RPMI8226 (cell line): ENCODE measurements at regions not wholly inside any gene's neighbourhood (a gene's known extent, or its start where the extent isn't known, plus 50 kb on each side); places are given as distances from the start of the nearest gene placed in this dataset.

Experiments
- DNase-seq: peaks from one replicate; pipeline ENCODE4 v3.0.0-alpha.2; 2015

- no peak for DNase-seq
Measured at GRCh38 chr18:24840640-24841039, 380.2 kb downstream of the HRH4 start.

DNA sequence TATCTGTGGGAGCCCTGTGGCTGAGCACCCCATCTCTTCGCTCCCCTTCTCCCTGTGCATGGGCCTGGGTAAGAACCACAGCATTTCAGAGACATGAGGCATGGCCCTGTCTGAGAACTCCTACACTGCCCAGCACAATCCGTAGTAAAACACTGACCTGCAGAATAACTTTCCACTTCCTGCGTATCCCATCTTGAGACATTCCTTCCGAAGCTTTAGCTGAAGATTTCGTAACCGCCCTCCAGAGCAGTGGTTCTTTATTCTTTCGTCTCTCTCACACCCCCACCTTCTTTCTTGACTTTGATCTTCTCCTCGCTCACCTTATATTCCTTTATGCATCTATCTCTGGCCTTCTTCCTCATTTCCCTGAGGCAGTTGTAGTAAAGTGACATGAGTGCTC lies 381.1 kb downstream of the HRH4 start:
- no peak for DNase-seq

GRCh38 chr18:24843123-24843522 lies 382.7 kb downstream of the HRH4 start:
- no peak for DNase-seq

DNA sequence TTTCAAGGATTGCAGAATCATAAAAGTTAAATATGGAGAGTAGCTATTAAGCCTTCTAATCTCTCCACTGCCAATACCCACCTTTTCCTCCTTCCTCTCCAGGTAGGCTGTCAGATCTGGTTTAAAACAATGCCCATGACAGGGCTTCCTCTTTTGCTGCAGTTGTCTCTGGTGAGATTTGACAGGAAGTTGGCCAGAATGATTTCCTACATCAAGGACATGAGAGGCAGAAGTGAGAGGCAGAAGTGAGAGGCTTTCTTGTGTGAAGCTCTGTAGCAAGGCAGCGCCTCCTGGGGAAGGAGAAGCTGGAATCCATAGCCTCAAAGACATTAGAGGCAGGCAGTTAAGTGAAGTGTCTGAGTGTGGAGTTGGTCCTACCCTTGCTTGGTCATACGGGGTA lies 385.7 kb downstream of the HRH4 start:
- DNase-seq, result no peak

DNA sequence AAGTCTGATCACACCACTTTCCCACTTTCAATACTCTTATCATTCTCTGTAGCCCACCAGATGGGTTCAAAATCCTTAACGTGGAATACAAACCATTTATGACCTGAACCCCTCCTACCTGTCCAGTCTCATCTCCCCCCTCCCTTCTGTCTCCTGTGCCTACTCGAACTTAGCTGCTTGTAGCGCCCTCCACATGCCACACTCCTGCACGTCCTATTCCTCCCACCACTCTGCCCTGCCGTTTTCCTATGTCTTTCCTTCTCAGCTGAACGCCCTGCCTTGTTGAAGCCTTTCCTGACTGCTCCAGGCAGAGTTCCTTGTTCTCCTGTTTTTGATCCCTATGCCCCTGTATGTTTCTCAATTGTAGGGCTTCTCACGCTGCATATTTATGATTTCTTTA lies 390.1 kb downstream of the HRH4 start:
- DNase-seq, result no peak

GRCh38 chr18:24853076-24853475 lies 392.6 kb downstream of the HRH4 start:
- no peak for DNase-seq

- no peak for DNase-seq
Measured at GRCh38 chr18:24860978-24861680, 400.7 kb downstream of the HRH4 start.

DNA sequence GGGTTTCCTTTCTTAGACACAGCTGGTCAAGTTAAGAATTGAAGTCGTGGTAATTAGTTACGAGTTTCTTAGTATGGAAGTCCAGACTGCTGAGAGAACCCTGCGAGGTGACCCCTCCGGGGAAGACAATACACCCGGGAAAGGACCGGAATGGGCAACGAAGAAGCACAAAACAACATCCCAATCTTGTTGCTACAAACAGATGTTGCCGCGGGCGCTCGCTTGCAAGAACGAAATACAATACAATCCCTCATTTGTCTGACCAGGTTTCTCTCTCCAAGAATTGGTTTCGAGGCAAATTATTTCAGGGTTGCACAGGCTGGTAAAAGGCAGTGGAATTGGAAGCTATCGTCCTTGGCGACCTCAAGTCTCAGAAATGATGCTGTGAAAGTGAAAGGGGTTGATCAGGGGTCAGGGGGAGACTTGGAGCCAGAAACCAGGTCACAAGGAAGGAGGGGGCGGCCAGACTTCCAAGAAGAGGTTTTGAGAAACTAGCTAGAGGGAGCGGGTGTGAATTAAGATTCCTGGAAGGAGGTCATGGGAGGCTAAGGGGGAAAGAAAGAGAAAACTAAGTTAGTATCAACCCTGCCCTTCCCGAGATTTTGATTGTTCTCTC lies 401.9 kb downstream of the HRH4 start:
- no peak for DNase-seq

- no peak for DNase-seq
Measured at GRCh38 chr18:24868311-24868710, 407.9 kb downstream of the HRH4 start.

- no peak for DNase-seq
Measured at GRCh38 chr18:24868760-24869237, 408.4 kb downstream of the HRH4 start.

GRCh38 chr18:24869285-24869684 lies 408.8 kb downstream of the HRH4 start:
- no peak for DNase-seq

DNA sequence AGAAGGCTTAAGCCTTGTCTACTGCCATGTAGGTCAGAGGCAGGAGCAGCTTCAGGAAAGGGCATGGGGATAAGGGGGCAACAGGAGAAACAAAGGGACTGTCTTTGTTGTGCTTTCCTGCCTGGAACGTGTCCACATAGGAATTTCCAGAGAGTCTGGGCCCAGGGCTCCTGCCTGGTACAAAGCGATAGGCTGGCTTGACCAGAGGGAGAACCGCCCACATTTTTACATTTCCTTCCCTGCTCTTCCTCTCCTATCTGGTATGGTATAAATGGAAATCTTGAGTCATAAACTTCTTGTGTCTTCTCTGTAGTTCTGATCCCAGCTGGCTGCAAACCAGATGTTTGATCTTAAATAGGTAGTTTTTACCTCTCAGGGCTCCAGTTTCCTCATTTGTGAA lies 414.8 kb downstream of the HRH4 start:
- no peak for DNase-seq

GRCh38 chr18:24875777-24876176 lies 415.3 kb downstream of the HRH4 start:
- DNase-seq, result no peak

- DNase-seq, result no peak
Measured at GRCh38 chr18:24876266-24876665, 415.8 kb downstream of the HRH4 start.

- no peak for DNase-seq
Measured at GRCh38 chr18:24877066-24877465, 416.6 kb downstream of the HRH4 start.

GRCh38 chr18:24877546-24877945 lies 417.1 kb downstream of the HRH4 start:
- no peak for DNase-seq

- peak; percentile 42 for DNase-seq
Measured at GRCh38 chr18:24878289-24878688, 417.9 kb downstream of the HRH4 start.

DNA sequence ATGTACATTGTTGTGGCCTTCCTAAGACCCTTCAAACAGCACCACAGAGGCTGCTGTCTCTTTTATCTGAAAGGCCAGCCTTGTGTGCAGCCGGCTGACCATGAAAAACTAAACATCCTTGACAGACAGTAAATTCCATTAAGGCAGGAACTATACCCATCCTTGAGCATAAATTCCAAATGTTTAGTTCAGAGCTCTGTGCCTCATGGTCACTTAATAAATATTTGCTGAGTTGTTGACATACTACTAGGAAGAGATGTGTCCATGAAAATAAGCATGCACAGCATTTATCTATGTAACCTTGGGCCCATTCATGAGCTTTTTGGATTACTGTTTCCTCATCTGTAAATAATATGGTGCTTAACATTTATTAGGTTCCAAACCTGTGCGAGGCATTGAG lies 424.8 kb downstream of the HRH4 start:
- DNase-seq, result no peak

DNA sequence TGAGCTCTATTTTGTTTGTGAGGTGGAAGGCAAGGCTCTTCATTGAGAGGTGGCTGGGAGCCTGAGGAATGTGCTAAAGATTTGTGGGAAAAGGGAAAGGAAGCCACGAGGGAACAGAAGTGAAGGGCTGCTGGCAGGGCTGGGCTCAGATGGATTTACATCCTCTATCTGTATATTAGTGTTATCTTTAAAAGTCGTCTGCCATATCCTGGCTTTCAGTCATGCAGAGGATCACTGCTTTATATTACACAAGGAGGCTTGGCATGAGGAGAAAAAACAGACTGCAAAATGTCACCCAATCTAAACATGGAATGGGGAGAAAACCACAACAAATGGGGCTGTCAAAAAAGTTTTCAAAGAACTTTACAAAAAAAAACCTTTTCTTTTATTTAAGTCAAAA lies 434.4 kb downstream of the HRH4 start:
- no peak for DNase-seq

DNA sequence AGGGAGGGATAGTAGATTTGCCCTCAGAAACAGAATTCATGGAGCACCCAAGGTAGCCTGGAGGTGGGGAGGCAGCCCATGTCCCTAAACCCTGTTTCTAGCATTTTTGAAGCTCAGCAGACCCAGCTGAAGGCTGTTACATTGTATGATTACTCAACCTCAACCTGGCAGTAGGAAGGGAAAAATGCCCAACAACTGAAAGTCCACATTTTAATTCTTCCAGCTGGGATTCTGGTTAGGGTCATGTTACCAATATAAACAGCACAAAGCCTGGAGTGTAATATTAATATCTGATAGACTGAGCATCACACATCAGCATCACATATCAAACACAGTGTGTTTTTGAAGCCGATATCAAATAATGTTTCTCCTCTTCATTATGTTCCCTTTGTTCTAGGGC lies 437.0 kb downstream of the HRH4 start:
- no peak for DNase-seq

GRCh38 chr18:24910221-24910620 lies 441.7 kb downstream of the ZNF521 start:
- DNase-seq, result no peak

GRCh38 chr18:24913507-24914170 lies 438.3 kb downstream of the ZNF521 start:
- DNase-seq, result peak; percentile 50

- no peak for DNase-seq
Measured at GRCh38 chr18:24914171-24914525, 437.8 kb downstream of the ZNF521 start.

DNA sequence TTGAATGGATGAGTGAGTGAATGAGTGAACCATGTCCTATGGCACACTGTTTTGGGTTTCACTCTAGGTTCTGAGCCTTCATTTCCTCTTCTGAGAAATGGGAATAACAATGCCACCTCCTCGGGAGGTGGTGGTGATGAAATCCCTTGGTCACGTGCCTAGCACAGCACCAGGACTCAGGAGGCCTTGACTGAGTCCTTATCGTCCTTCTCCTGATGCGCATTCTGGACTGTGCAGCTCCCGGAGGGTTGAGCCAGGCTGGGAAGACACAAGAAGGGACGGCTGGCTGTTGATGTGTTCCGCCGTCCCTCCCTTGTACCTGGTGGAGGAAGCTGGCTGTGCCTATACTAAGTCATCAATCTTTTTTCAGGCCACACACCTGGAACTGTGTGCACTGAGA lies 437.3 kb downstream of the ZNF521 start:
- DNase-seq, result peak; percentile 50
